ENCODE measurements at regions not wholly inside any gene's neighbourhood (a gene's known extent, or its start where the extent isn't known, plus 50 kb on each side); places are given as distances from the start of the nearest gene placed in this dataset.

DNA sequence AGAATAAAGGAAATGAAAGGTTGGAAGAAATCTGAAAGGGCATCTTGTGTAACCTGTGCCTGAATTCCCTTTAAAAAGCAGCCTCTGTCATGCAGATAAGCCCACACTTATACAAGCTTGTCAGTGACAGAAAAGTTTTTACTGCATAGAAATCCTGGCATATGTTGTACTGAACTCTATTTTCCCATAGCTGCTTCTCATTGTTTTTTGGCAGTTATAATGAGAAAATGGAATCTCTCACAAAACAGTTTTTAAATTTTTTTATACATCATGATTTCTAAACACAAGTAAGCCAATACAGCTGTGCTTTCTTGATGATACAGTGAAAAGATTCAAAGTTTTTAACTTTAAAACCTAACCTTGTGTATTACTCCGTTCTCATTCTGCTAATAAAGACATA, 511.4 kb upstream of the ARX start:
- no peaks in the 10 kb centered on the region for H3K9me3 ChIP-seq
- no peak overlapping the region for H3K27ac ChIP-seq
- H3K27me3 ChIP-seq = no peaks in the 10 kb centered on the region
- no peaks in the 10 kb centered on the region for H3K36me3 ChIP-seq
- no peak for TF ChIP-seq POLR2A (IDR thresholded peaks at IDR 0.05)
- TF ChIP-seq, protein P1, sequence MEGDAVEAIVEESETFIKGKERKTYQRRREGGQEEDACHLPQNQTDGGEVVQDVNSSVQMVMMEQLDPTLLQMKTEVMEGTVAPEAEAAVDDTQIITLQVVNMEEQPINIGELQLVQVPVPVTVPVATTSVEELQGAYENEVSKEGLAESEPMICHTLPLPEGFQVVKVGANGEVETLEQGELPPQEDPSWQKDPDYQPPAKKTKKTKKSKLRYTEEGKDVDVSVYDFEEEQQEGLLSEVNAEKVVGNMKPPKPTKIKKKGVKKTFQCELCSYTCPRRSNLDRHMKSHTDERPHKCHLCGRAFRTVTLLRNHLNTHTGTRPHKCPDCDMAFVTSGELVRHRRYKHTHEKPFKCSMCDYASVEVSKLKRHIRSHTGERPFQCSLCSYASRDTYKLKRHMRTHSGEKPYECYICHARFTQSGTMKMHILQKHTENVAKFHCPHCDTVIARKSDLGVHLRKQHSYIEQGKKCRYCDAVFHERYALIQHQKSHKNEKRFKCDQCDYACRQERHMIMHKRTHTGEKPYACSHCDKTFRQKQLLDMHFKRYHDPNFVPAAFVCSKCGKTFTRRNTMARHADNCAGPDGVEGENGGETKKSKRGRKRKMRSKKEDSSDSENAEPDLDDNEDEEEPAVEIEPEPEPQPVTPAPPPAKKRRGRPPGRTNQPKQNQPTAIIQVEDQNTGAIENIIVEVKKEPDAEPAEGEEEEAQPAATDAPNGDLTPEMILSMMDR (IDR thresholded peaks at IDR 0.05) = no peak
- no peak for TF ChIP-seq POLR2AphosphoS5 (IDR thresholded peaks at IDR 0.05)
- TF ChIP-seq EP300 (IDR thresholded peaks at IDR 0.05) = no peak
- H3K4me3 ChIP-seq = no peak overlapping the region
- intact Hi-C loops (cut with DNase I; ENCODE audit: low total_unique reads) = no loop called here
- DNase-seq = peak in 1 of 2 donors; percentile 3
- 60 to 68% (median 65%) methylated on average over 1 of the region's 1 CpG for WGBS, 5 donors
- H3K4me1 ChIP-seq = no peaks in the 10 kb centered on the region

GRCh38 chrX:25527596-25527995, 511.8 kb upstream of the ARX start:
- DNase-seq = no peak
- no peak overlapping the region for H3K4me3 ChIP-seq
- WGBS, 5 donors = 33 to 59% (median 37%) methylated on average over 3 of the region's 3 CpGs
- no peaks in the 10 kb centered on the region for H3K4me1 ChIP-seq
- intact Hi-C loops (cut with DNase I; ENCODE audit: low total_unique reads) = no loop called here
- TF ChIP-seq POLR2AphosphoS5 (IDR thresholded peaks at IDR 0.05) = no peak
- TF ChIP-seq EP300 (IDR thresholded peaks at IDR 0.05) = no peak
- TF ChIP-seq POLR2A (IDR thresholded peaks at IDR 0.05) = no peak
- TF ChIP-seq, protein P1 (IDR thresholded peaks at IDR 0.05) = no peak
- no peaks in the 10 kb centered on the region for H3K27me3 ChIP-seq
- H3K36me3 ChIP-seq = no peaks in the 10 kb centered on the region
- H3K27ac ChIP-seq = no peak overlapping the region
- H3K9me3 ChIP-seq = no peaks in the 10 kb centered on the region

DNA sequence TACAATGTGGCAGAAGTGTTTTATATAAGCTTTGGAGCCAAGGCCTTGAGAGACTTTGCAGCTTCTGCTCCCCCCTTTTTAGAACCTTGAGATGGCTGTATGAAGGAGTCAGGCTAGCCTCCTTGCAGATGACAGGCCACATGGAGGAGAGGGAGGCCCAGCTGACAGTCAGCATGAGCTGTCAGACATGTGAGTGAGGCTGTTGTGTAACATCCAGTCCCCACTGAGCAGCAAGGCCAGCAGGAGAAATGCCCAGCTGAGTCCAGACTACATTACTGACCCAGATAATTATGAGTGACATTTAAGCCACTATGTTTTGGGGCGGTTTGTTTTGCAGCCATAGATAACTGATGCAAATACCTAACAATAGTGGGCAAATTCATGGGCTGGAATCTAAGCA, 515.3 kb upstream of the ARX start:
- Histone ChIP-seq H3K9me3 (no peaks in the 10 kb centered on the region), H3K4me1 (no peaks in the 10 kb centered on the region), H3K27ac (no peak overlapping the region), H3K4me3 (no peak overlapping the region), H3K27me3 (no peaks in the 10 kb centered on the region), H3K36me3 (no peaks in the 10 kb centered on the region)
- intact Hi-C loops (cut with DNase I; ENCODE audit: low total_unique reads) = no loop called here
- DNase-seq = no peak
- WGBS, 5 donors = 74 to 90% (median 80%) methylated on average over 1 of the region's 1 CpG
- TF ChIP-seq POLR2A (IDR thresholded peaks at IDR 0.05) = no peak
- no peak for TF ChIP-seq EP300 (IDR thresholded peaks at IDR 0.05)
- TF ChIP-seq POLR2AphosphoS5 (IDR thresholded peaks at IDR 0.05) = no peak
- TF ChIP-seq, protein P1 (IDR thresholded peaks at IDR 0.05) = no peak

DNA sequence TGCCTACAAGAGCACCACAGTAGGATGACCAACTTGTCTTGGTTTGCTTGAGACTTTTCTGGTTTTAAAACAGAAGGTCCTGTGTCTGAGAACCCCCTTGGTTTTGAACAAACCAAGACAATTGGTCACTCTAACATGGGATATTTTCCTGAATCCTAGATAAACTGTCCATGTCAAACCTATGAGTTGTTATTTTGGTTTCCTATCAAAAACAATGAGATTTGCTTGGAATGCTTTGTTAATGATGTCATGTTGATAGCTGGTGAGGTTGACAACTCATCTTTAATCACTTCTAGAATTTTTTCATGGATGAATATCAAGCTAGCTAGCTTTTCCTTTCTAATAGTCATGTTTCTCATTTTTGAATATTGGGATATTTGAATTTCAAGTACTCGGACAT, 518.3 kb upstream of the ARX start:
- intact Hi-C loops (cut with DNase I; ENCODE audit: low total_unique reads) = no loop called here
- Histone ChIP-seq H3K27ac (no peak overlapping the region), H3K27me3 (no peaks in the 10 kb centered on the region), H3K9me3 (no peaks in the 10 kb centered on the region), H3K4me1 (no peaks in the 10 kb centered on the region), H3K4me3 (no peak overlapping the region), H3K36me3 (no peaks in the 10 kb centered on the region)
- TF ChIP-seq POLR2A (IDR thresholded peaks at IDR 0.05) (no peak), EP300 (IDR thresholded peaks at IDR 0.05) (no peak), POLR2AphosphoS5 (IDR thresholded peaks at IDR 0.05) (no peak)
- TF ChIP-seq, protein P1 (IDR thresholded peaks at IDR 0.05) = no peak
- no peak for DNase-seq
- 0 to 84% (median 66%) methylated on average over 1 of the region's 1 CpG for WGBS, 5 donors

All from stomach (tissue), 8 donors.